Transverse colon (tissue), 4 donors: ENCODE measurements at regions not wholly inside any gene's neighbourhood (a gene's known extent, or its start where the extent isn't known, plus 50 kb on each side); places are given as distances from the start of the nearest gene placed in this dataset.

ENCODE experiments used
- POLR2A ChIP-seq: fragments of 450-650 bp; IDR thresholded peaks from one replicate; pipeline ENCODE4 v1.6.1; 2016; ENCODE audit warnings: antibody characterized with exemption, mild to moderate bottlenecking, moderate library complexity
- POLR2AphosphoS5 ChIP-seq, 3 donors: sonication (generic); formaldehyde crosslinking; IDR thresholded peaks; one replicate each; pipeline ENCODE4 v1.6.1; 2016; ENCODE audit warnings: antibody characterized with exemption in 3 of 3
- TF ChIP-seq, protein P1 (sequence below), 5 experiments: fragments of 200-600 bp in 3 of 5; fragments of 450-650 bp in 2 of 5; sonication (generic) in 3 of 5; IDR thresholded peaks; 1 replicate in 2 of 5; 2 replicates in 3 of 5; pipeline ENCODE4 v1.5.1; 2016 to 2017; ENCODE audit warnings: antibody characterized with exemption in 5 of 5, inconsistent platforms in 3 of 5, mild to moderate bottlenecking in 2 of 5, moderate library complexity in 1 of 5

DNA sequence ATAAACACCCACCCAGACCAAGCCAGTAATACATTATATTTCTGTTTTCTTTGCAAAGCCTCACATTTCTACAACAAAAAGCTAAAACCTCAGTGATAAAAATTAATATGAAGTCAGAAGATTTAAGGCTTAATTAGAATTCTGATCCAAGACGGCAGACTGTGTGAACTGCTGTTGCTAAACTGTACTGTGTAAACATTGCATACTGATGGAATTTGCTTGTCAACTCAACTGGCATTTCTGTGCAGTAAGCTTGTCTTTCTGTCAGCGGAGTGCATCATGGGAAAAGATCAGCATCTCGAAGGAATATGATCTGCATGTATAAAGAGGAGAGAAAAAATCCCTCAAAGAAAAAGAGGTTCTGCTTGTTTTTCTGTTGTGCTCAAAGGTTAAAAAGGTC, 69.4 kb upstream of the SPANXB1 start:
- TF ChIP-seq, protein P1, sequence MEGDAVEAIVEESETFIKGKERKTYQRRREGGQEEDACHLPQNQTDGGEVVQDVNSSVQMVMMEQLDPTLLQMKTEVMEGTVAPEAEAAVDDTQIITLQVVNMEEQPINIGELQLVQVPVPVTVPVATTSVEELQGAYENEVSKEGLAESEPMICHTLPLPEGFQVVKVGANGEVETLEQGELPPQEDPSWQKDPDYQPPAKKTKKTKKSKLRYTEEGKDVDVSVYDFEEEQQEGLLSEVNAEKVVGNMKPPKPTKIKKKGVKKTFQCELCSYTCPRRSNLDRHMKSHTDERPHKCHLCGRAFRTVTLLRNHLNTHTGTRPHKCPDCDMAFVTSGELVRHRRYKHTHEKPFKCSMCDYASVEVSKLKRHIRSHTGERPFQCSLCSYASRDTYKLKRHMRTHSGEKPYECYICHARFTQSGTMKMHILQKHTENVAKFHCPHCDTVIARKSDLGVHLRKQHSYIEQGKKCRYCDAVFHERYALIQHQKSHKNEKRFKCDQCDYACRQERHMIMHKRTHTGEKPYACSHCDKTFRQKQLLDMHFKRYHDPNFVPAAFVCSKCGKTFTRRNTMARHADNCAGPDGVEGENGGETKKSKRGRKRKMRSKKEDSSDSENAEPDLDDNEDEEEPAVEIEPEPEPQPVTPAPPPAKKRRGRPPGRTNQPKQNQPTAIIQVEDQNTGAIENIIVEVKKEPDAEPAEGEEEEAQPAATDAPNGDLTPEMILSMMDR (IDR thresholded peaks at IDR 0.05), result no peak
- no peak for TF ChIP-seq POLR2AphosphoS5 (IDR thresholded peaks at IDR 0.05)
- TF ChIP-seq POLR2A, result no peak
